HEK293 (cell line): ENCODE measurements at regions not wholly inside any gene's neighbourhood (a gene's known extent, or its start where the extent isn't known, plus 50 kb on each side); places are given as distances from the start of the nearest gene placed in this dataset.

Source experiments
- EGR2 ChIP-seq: fragments of 450-650 bp; formaldehyde crosslinking; IDR thresholded peaks from 2 replicates; pipeline ENCODE4 v1.5.1; 2016; ENCODE audit warnings: low read depth, missing biosample characterization, missing genetic modification characterization
- MYNN ChIP-seq: fragments of 450-650 bp; formaldehyde crosslinking; IDR thresholded peaks from 2 replicates; pipeline ENCODE4 v1.5.1; 2016; ENCODE audit warnings: missing biosample characterization, missing genetic modification characterization, borderline replicate concordance
- PRDM4 ChIP-seq: fragments of 450-650 bp; formaldehyde crosslinking; IDR thresholded peaks from 2 replicates; pipeline ENCODE4 v1.5.1; 2017; ENCODE audit warnings: missing biosample characterization, missing genetic modification characterization
- ZNF174 ChIP-seq: fragments of 450-650 bp; formaldehyde crosslinking; IDR thresholded peaks from 2 replicates; pipeline ENCODE4 v1.5.0; 2017; ENCODE audit warnings: missing biosample characterization, mild to moderate bottlenecking, missing genetic modification characterization
- ZNF24 ChIP-seq: fragments of 450-650 bp; formaldehyde crosslinking; IDR thresholded peaks from 2 replicates; pipeline ENCODE4 v1.5.1; 2016; ENCODE audit warnings: missing biosample characterization, missing genetic modification characterization
- ZNF501 ChIP-seq: fragments of 450-650 bp; formaldehyde crosslinking; IDR thresholded peaks from 2 replicates; pipeline ENCODE4 v1.5.1; 2016; ENCODE audit warnings: missing biosample characterization, missing genetic modification characterization
- ZNF558 ChIP-seq: fragments of 450-650 bp; formaldehyde crosslinking; IDR thresholded peaks from 2 replicates; pipeline ENCODE4 v1.5.1; 2016; ENCODE audit warnings: missing biosample characterization, missing genetic modification characterization
- TF ChIP-seq, protein P1 (sequence below): fragments of 450-650 bp; formaldehyde crosslinking; IDR thresholded peaks from 2 replicates; pipeline ENCODE4 v1.5.1; 2016; ENCODE audit warnings: missing biosample characterization, missing genetic modification characterization

DNA sequence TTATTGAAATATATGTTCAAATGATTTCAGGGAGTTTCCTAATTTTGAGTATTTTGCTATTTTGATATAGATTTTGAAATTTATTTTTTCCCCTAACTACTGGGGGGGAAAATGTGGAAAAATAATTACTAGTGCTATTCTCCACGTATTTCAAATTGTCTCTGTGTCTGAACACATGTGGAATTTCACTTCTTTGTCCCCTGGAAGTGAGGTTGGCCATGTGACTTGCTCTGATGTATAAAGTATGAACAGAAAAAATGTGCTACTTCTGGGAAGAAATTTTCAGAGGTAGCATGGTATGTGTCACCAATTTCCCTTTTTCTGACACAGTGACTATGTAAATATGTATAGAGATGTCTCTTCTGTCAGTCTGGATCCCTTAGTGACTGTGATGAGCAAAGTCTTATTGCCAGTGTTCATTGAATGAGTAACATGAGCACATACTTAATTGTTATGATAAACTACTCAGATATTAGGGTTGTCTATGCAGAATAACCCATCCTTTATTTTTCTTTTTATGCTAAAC, 215.4 kb upstream of the CCN2 start:
- TF ChIP-seq, protein P1, sequence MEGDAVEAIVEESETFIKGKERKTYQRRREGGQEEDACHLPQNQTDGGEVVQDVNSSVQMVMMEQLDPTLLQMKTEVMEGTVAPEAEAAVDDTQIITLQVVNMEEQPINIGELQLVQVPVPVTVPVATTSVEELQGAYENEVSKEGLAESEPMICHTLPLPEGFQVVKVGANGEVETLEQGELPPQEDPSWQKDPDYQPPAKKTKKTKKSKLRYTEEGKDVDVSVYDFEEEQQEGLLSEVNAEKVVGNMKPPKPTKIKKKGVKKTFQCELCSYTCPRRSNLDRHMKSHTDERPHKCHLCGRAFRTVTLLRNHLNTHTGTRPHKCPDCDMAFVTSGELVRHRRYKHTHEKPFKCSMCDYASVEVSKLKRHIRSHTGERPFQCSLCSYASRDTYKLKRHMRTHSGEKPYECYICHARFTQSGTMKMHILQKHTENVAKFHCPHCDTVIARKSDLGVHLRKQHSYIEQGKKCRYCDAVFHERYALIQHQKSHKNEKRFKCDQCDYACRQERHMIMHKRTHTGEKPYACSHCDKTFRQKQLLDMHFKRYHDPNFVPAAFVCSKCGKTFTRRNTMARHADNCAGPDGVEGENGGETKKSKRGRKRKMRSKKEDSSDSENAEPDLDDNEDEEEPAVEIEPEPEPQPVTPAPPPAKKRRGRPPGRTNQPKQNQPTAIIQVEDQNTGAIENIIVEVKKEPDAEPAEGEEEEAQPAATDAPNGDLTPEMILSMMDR, result no peak
- TF ChIP-seq PRDM4, result no peak
- TF ChIP-seq ZNF501, result no peak
- TF ChIP-seq ZNF24 (tag by site-specific recombination), result no peak
- no peak for TF ChIP-seq EGR2 (tag by site-specific recombination)
- no peak for TF ChIP-seq MYNN (tag by site-specific recombination)
- TF ChIP-seq ZNF558 (tag by site-specific recombination), result no peak
- no peak for TF ChIP-seq ZNF174 (tag by site-specific recombination)
